HepG2 (cell line): ENCODE measurements at regions not wholly inside any gene's neighbourhood (a gene's known extent, or its start where the extent isn't known, plus 50 kb on each side); places are given as distances from the start of the nearest gene placed in this dataset.

Experiments used
- AGO2 ChIP-seq: fragments of 200-400 bp; formaldehyde crosslinking; optimal IDR thresholded peaks from 2 replicates; pipeline ENCODE3; 2017; ENCODE audit warnings: mild to moderate bottlenecking, low read depth, low read length, moderate library complexity
- DNMT3B ChIP-seq: conservative IDR thresholded peaks from 2 replicates; pipeline ENCODE4 v1.6.1; 2016; ENCODE audit warnings: missing biosample characterization, control low read depth
- EHMT2 ChIP-seq: fragments of 200-600 bp; sonication (generic); IDR thresholded peaks from 2 replicates; pipeline ENCODE4 v1.7.0; 2017; ENCODE audit warnings: antibody characterized with exemption, low read depth, low read length, borderline replicate concordance
- ETV5 ChIP-seq: IDR thresholded peaks from 2 replicates; pipeline ENCODE4 v1.6.1; 2018; ENCODE audit warnings: missing biosample characterization, missing genetic modification reagents, inconsistent platforms, borderline replicate concordance
- EZH2 ChIP-seq: conservative IDR thresholded peaks from 2 replicates; pipeline ENCODE4 v1.6.1; 2012; ENCODE audit warnings: mild to moderate bottlenecking, low read depth, low read length, moderate library complexity

- TF ChIP-seq EZH2, result no peak
- TF ChIP-seq ETV5 (CRISPR knock-in tag), result no peak
- TF ChIP-seq EHMT2, result no peak
- TF ChIP-seq AGO2, result no peak
- no peak for TF ChIP-seq DNMT3B (CRISPR knock-in tag)
Measured at GRCh38 chr9:11103525-11103924, 490.7 kb upstream of the PTPRD start.
